Subcutaneous abdominal adipose tissue (tissue), 5 donors: ENCODE measurements at regions not wholly inside any gene's neighbourhood (a gene's known extent, or its start where the extent isn't known, plus 50 kb on each side); places are given as distances from the start of the nearest gene placed in this dataset.

Source experiments
- H3K27ac ChIP-seq: one replicate; pipeline ENCODE4 v1.7.0; 2013; ENCODE audit warnings: low read depth, mild to moderate bottlenecking, inconsistent platforms, low read length, moderate library complexity
- H3K27me3 ChIP-seq, 5 donors: one replicate each; pipeline ENCODE4 v1.7.0; 2013; ENCODE audit warnings: low read length in 5 of 5, inconsistent platforms in 1 of 5; ENCODE audit not compliant: control insufficient read depth in 5 of 5, insufficient read depth in 4 of 5
- H3K36me3 ChIP-seq, 5 donors: one replicate each; pipeline ENCODE4 v1.7.0; 2013; ENCODE audit warnings: low read length in 5 of 5; ENCODE audit not compliant: control insufficient read depth in 5 of 5, insufficient read depth in 5 of 5
- H3K4me1 ChIP-seq, 5 donors: one replicate each; pipeline ENCODE4 v1.7.0; 2013; ENCODE audit warnings: low read length in 5 of 5, mild to moderate bottlenecking in 3 of 5, moderate library complexity in 1 of 5; ENCODE audit not compliant: control insufficient read depth in 5 of 5, insufficient read depth in 5 of 5
- H3K4me3 ChIP-seq, 5 donors: one replicate each; pipeline ENCODE4 v1.7.0; 2013; ENCODE audit warnings: low read length in 5 of 5, low read depth in 1 of 5
- H3K9ac ChIP-seq, 5 donors: one replicate each; pipeline ENCODE4 v1.7.0; 2013; ENCODE audit warnings: low read length in 5 of 5, mild to moderate bottlenecking in 4 of 5, moderate library complexity in 3 of 5
- H3K9me3 ChIP-seq, 5 donors: one replicate each; pipeline ENCODE4 v1.7.0; 2013; ENCODE audit warnings: low read length in 5 of 5; ENCODE audit not compliant: control insufficient read depth in 5 of 5
- donor health status: healthy.
- donor health status: healthy.
- donor health status: healthy.
- donor health status: healthy.
- donor health status: healthy.

DNA sequence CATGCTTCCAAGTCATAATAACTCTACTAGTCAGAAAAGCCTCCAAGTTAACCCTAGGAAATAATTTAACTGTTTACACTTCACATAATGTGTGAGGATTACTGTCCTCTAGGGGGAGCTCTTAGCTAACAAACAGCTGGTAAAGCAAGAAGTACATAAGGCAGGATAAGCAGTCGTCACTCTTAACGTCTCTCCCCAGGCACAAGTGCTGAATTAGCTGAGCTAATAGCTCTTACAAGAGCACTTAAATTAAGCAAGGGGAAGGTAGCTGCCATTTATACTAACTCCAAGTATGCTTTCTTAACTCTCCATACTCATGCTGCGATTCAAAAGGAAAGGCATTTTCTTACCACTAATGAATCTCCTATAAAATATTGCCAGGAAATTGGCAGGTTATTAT is 79.3 kb upstream of the TSPAN11 start:
- Histone ChIP-seq H3K27me3 (no peaks in the 10 kb centered on the region), H3K4me1 (peaks cover 0 to 6% (median 0%) of the 10 kb centered on the region in 5 donors), H3K36me3 (no peaks in the 10 kb centered on the region), H3K9me3 (no peaks in the 10 kb centered on the region), H3K4me3 (no peak overlapping the region), H3K9ac (no peak overlapping the region), H3K27ac (no peak overlapping the region)

DNA sequence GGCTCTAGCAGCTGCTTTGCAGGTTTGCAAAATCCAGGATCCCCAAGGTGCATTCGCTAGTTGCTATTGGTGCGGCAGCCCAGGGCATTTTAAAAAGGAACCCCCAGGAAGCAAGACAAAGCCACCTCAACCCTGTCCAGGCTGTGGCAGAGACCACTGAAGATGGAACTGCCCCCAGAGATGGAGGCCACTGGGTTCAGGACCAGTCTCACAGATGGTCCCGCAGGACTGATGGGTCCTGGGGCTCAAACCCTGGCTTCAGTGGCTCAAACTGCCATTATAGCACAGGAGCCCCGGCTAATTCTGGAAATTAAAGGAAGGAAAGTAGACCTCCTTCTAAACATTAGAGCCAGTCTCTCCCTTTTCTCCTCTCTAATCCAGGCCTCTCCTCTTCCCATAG is 79.8 kb upstream of the TSPAN11 start:
- Histone ChIP-seq H3K27ac (no peak overlapping the region), H3K36me3 (no peaks in the 10 kb centered on the region), H3K4me1 (peaks cover 0 to 5% (median 0%) of the 10 kb centered on the region in 5 donors), H3K4me3 (no peak overlapping the region), H3K9me3 (no peaks in the 10 kb centered on the region), H3K9ac (no peak overlapping the region), H3K27me3 (no peaks in the 10 kb centered on the region)

DNA sequence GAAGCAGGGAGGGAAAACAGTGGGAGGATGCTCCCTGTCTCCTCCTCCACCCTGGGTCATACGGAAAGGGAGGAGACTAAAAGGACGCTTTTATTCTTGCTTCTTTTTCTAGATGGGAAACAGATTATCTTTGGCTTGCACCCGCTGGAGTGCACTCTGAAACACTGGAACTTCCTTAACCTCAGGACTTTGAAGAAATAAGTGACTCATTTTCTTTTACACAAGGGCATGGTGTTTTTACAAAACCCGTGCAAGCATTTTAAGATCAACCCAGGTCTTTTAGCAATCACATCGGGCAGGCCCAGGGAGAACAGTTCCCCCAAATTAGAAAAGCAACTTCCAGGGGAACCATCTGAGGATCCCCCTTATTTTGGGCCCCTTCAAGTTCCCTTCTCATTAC is 80.9 kb upstream of the TSPAN11 start:
- Histone ChIP-seq H3K4me3 (no peak overlapping the region), H3K27me3 (no peaks in the 10 kb centered on the region), H3K36me3 (no peaks in the 10 kb centered on the region), H3K9me3 (no peaks in the 10 kb centered on the region), H3K9ac (no peak overlapping the region), H3K4me1 (no peaks in the 10 kb centered on the region), H3K27ac (no peak overlapping the region)

DNA sequence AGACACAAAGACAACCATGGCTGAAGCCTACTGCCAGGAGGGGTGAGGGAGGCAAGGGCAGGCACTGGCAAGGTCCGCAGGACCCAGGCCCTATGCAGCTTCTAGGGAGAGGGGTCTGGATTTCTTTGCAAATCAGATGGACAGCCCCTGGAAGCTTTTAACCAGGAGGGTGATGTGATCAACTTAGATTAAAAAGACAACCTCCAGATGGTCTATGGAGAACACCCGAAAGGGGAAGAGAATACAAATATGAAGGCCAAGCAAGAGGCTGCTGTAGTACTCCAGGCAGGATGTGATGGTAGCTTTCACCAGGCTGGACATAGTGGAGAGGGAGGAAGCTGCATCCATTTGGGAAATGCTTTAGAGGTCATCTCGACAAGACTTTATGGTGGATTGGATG is 83.3 kb upstream of the TSPAN11 start:
- no peak overlapping the region for H3K4me3 ChIP-seq
- no peaks in the 10 kb centered on the region for H3K36me3 ChIP-seq
- no peaks in the 10 kb centered on the region for H3K9me3 ChIP-seq
- no peaks in the 10 kb centered on the region for H3K27me3 ChIP-seq
- H3K4me1 ChIP-seq, result no peaks in the 10 kb centered on the region
- no peak overlapping the region for H3K27ac ChIP-seq
- H3K9ac ChIP-seq, result no peak overlapping the region

DNA sequence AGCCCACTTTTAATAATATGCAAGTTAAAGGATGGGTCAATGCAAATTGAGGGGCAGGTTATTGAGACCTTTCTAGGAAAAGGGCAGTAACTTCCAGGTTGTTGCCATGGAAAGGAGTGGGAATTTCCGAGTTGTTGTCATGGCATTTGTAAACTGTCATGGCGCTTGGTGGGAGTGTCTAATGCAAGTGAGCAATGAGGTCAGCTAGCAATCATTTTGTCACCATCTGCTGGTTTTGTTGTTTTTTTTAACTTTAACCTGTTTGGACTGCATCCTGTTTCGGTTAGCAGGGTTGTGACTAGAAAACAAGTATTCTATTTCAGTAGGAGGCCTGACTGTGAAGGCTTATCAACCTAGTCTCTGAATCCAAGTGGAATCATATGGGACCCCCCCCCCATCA is 85.8 kb upstream of the TSPAN11 start:
- no peaks in the 10 kb centered on the region for H3K9me3 ChIP-seq
- H3K36me3 ChIP-seq, result no peaks in the 10 kb centered on the region
- no peak overlapping the region for H3K27ac ChIP-seq
- H3K4me3 ChIP-seq, result no peak overlapping the region
- H3K27me3 ChIP-seq, result peaks cover 0 to 9% (median 3%) of the 10 kb centered on the region in 5 donors
- H3K4me1 ChIP-seq, result no peaks in the 10 kb centered on the region
- no peak overlapping the region for H3K9ac ChIP-seq

DNA sequence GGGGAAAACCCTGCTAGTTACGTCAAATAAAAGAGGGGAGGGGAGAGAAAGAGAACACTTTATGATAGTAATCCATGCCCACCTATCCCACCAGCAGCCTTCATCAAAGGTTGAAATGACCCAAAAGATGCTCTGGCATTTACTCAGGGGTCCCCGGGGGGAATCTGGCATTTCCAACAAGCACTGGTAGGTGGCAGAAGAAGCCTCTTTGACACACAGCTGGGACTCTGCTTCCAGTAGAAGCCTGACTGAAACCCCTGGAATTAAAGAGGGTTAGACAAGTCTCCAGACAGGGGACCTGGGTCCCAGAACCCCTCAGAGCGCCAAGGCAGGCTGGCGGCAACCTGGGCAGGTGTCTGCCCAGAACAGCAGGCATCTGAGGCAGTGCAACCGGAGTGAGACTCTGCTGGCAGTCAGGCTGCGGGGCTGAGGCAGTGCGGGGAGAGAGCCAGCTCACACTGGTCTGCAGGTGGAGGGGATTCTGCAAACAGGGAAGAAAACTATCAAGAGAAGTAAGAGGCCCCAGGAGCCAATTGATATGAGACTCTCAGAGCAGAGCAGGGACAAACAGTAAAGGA is 85.0 kb upstream of the CAPRIN2 start:
- no peaks in the 10 kb centered on the region for H3K4me1 ChIP-seq
- H3K27me3 ChIP-seq, result peaks cover 0 to 9% (median 3%) of the 10 kb centered on the region in 5 donors
- no peaks in the 10 kb centered on the region for H3K36me3 ChIP-seq
- no peak overlapping the region for H3K4me3 ChIP-seq
- no peak overlapping the region for H3K27ac ChIP-seq
- no peak overlapping the region for H3K9ac ChIP-seq
- no peaks in the 10 kb centered on the region for H3K9me3 ChIP-seq

DNA sequence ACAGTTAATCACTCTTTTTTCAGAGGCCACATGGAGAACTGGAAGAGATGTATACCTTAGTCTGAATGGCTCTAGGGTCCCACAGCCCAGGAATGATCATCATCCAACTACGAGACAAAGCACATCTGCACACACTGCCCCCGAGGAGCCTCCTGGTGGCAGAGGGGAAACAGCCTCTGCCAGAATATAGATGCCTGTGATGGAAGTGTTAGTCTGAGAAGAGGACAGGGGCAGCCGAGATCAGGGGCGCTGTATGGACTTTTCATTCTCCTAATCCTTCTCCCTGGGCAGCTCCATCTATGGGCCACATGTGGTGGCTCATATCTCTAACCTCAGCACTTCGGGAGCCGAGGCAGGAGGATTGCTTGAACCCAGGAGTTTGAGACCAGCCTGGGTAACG is 82.8 kb upstream of the CAPRIN2 start:
- Histone ChIP-seq H3K27ac (no peak overlapping the region), H3K27me3 (peaks cover 0 to 12% (median 3%) of the 10 kb centered on the region in 5 donors), H3K9me3 (peaks cover 0 to 2% (median 0%) of the 10 kb centered on the region in 5 donors), H3K4me1 (no peaks in the 10 kb centered on the region), H3K9ac (no peak overlapping the region), H3K4me3 (no peak overlapping the region), H3K36me3 (no peaks in the 10 kb centered on the region)

DNA sequence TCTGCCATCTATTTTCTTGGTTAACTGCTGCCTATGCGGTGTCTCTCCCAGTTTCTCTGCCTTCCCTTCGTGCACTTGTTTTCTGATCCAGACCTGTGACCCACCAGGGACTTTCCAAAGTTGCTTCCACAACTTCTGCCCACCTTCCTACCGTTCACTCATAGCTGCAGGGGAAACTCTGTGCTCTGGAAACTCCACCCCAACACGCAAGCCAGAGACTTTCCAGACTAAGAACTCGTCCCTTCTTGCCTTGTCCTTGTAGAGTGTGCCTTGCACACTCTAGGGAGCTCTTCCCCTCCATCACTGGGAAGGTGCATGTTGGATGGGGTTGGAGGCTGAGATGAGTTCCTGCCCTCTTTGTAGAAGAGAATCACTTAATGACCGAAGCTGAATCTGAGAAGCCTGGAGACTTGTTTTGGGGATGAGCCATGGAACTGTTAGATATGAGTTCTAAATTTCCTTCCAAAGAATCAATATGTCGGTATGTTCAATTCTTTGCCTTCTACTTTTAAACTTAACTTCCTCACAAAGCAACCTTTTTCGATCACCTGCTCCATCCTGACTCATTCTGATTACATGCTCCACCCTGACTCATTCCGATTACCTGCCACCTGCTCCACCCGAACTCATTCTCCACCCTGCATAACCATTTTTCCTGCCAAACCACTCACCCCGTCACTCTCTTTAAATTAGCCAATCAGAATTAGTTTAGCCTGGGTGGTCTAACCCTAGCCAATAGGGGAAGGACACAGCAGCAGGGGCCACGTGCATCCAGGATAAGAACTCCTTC is 82.1 kb upstream of the CAPRIN2 start:
- H3K27ac ChIP-seq, result no peak overlapping the region
- H3K9ac ChIP-seq, result no peak overlapping the region
- no peak overlapping the region for H3K4me3 ChIP-seq
- no peaks in the 10 kb centered on the region for H3K36me3 ChIP-seq
- no peaks in the 10 kb centered on the region for H3K4me1 ChIP-seq
- peaks cover 0 to 12% (median 3%) of the 10 kb centered on the region in 5 donors for H3K27me3 ChIP-seq
- peaks cover 0 to 2% (median 0%) of the 10 kb centered on the region in 5 donors for H3K9me3 ChIP-seq

DNA sequence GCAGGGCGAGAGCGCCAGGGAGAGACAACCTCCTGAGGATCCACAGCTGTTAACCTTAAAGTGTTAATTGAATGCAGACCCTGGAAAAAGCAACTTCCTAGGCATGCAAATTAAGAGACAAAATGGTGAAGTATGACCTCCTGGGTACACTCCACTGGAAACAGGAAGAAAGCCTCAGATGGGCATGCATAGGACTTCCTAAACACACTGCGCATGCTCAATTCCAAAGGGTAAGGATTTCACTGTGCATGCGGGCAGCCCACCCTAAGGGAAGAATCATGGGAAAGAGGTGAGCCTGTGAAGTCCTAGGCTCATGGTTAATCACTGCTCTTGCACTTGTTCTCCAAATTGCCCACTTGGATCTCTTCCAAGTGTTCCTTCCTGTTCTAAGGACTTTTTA is 80.5 kb upstream of the CAPRIN2 start:
- peaks cover 0 to 12% (median 3%) of the 10 kb centered on the region in 5 donors for H3K27me3 ChIP-seq
- H3K4me1 ChIP-seq, result no peaks in the 10 kb centered on the region
- H3K9me3 ChIP-seq, result peaks cover 0 to 2% (median 0%) of the 10 kb centered on the region in 5 donors
- no peak overlapping the region for H3K4me3 ChIP-seq
- no peak overlapping the region for H3K9ac ChIP-seq
- H3K27ac ChIP-seq, result no peak overlapping the region
- no peaks in the 10 kb centered on the region for H3K36me3 ChIP-seq

DNA sequence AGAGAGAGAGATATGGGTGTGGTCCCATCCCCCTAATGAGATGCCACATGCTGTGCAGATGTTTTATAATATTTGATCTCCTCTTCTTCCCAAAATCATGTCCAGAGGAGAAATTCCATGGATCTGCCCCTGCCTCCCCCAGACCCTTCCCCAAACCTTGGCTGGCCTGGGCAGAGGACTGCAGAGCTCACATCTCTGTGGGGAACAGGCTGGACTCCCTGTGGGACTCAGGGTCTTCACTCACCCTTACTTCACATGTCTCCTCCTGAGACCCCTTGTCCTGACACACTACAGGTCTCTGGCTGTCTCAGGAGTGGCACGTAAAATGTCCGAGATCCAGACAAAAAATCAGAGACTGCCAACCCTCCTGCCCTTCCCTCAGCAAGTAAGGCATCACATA is 76.0 kb upstream of the CAPRIN2 start:
- Histone ChIP-seq H3K9me3 (peaks cover 0 to 2% (median 0%) of the 10 kb centered on the region in 5 donors), H3K4me3 (no peak overlapping the region)

More for the DNA sequence above, 76.0 kb upstream of the CAPRIN2 start:
- Histone ChIP-seq H3K9ac (no peak overlapping the region), H3K27me3 (peaks cover 0 to 8% (median 0%) of the 10 kb centered on the region in 5 donors), H3K27ac (no peak overlapping the region), H3K36me3 (no peaks in the 10 kb centered on the region), H3K4me1 (peaks cover 0 to 13% (median 2%) of the 10 kb centered on the region in 5 donors)
